ENCODE measurements at regions not wholly inside any gene's neighbourhood (a gene's known extent, or its start where the extent isn't known, plus 50 kb on each side); places are given as distances from the start of the nearest gene placed in this dataset.

GRCh38 chr12:130109062-130109945 is 53.0 kb upstream of the FZD10 start:
- no peak overlapping the region for H3K27ac ChIP-seq (ENCODE audit: low read depth, low read length)
- no peaks in the 10 kb centered on the region for H3K36me3 ChIP-seq (ENCODE audit: control insufficient read depth in 3 of 3, insufficient read depth in 3 of 3, low read length in 3 of 3)
- no peaks in the 10 kb centered on the region for H3K4me1 ChIP-seq (ENCODE audit: control insufficient read depth in 3 of 3, insufficient read depth in 3 of 3, low read length in 3 of 3)
- peaks cover 0 to 2% (median 0%) of the 10 kb centered on the region in 3 donors for H3K9me3 ChIP-seq (ENCODE audit: control insufficient read depth in 3 of 3, low read length in 3 of 3)
- H3K27me3 ChIP-seq (ENCODE audit: control insufficient read depth in 3 of 3, insufficient read depth in 3 of 3, low read length in 3 of 3): peaks cover 4 to 7% (median 5%) of the 10 kb centered on the region in 3 donors
- H3K4me3 ChIP-seq (ENCODE audit: low read length in 3 of 3): no peak overlapping the region
- no peak overlapping the region for H3K9ac ChIP-seq (ENCODE audit: low read depth in 1 of 3, low read length in 3 of 3)

- Histone ChIP-seq H3K27me3 (ENCODE audit: control insufficient read depth in 3 of 3, insufficient read depth in 3 of 3, low read length in 3 of 3) (peaks cover 4 to 12% (median 9%) of the 10 kb centered on the region in 3 donors), H3K9me3 (ENCODE audit: control insufficient read depth in 3 of 3, low read length in 3 of 3) (peaks cover 0 to 2% (median 0%) of the 10 kb centered on the region in 3 donors), H3K4me1 (ENCODE audit: control insufficient read depth in 3 of 3, insufficient read depth in 3 of 3, low read length in 3 of 3) (no peaks in the 10 kb centered on the region), H3K9ac (ENCODE audit: low read depth in 1 of 3, low read length in 3 of 3) (no peak overlapping the region), H3K36me3 (ENCODE audit: control insufficient read depth in 3 of 3, insufficient read depth in 3 of 3, low read length in 3 of 3) (no peaks in the 10 kb centered on the region), H3K4me3 (ENCODE audit: low read length in 3 of 3) (no peak overlapping the region), H3K27ac (ENCODE audit: low read depth, low read length) (no peak overlapping the region)
These were observed 51.4 kb upstream of the FZD10 start for GRCh38 chr12:130110914-130111313.

- Histone ChIP-seq H3K27ac (ENCODE audit: low read depth, low read length) (no peak overlapping the region), H3K27me3 (ENCODE audit: control insufficient read depth in 3 of 3, insufficient read depth in 3 of 3, low read length in 3 of 3) (peaks cover 4 to 12% (median 9%) of the 10 kb centered on the region in 3 donors), H3K4me1 (ENCODE audit: control insufficient read depth in 3 of 3, insufficient read depth in 3 of 3, low read length in 3 of 3) (no peaks in the 10 kb centered on the region), H3K36me3 (ENCODE audit: control insufficient read depth in 3 of 3, insufficient read depth in 3 of 3, low read length in 3 of 3) (no peaks in the 10 kb centered on the region), H3K9ac (ENCODE audit: low read depth in 1 of 3, low read length in 3 of 3) (no peak overlapping the region), H3K4me3 (ENCODE audit: low read length in 3 of 3) (no peak overlapping the region), H3K9me3 (ENCODE audit: control insufficient read depth in 3 of 3, low read length in 3 of 3) (peaks cover 0 to 2% (median 0%) of the 10 kb centered on the region in 3 donors)
These were observed 50.2 kb upstream of the FZD10 start for GRCh38 chr12:130111965-130112496.
